ENCODE measurements at regions not wholly inside any gene's neighbourhood (a gene's known extent, or its start where the extent isn't known, plus 50 kb on each side); places are given as distances from the start of the nearest gene placed in this dataset.

DNA sequence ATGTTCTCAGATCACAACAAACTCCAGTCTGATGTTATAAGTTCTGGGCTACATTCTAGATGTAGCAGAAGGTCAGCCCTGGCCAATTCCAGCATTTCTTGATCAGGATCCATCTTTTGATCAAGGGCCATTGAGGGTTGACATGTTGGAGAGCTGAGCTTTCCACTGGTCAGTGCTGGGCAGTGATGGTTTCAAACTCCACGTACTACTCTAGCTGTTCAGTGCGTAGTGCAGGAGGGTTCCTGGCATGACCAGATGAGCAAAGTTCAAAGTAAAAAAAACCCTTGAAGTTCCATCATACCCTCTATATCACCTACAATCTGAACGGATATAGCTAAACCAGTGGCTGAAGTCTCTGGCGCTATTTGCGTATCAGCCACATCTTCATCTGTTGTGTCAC lies 210.4 kb upstream of the OSR1 start:
- TF ChIP-seq CTCF (IDR thresholded peaks at IDR 0.05) (no peak), POLR2A (IDR thresholded peaks at IDR 0.05) (no peak)

Data from right lobe of liver (tissue), 4 donors.